Colonic mucosa (tissue), 4 donors: ENCODE measurements at regions not wholly inside any gene's neighbourhood (a gene's known extent, or its start where the extent isn't known, plus 50 kb on each side); places are given as distances from the start of the nearest gene placed in this dataset.

Experiments used
- DNase-seq: peaks from one replicate; pipeline ENCODE4 v3.0.0-alpha.2; 2020
- H3K27ac ChIP-seq: fragments of 200-600 bp; one replicate; pipeline ENCODE4 v1.8.0; 2021
- H3K27me3 ChIP-seq: fragments of 200-600 bp; one replicate; pipeline ENCODE4 v1.8.0; 2021
- H3K36me3 ChIP-seq: fragments of 200-600 bp; one replicate; pipeline ENCODE4 v1.8.0; 2021
- H3K4me1 ChIP-seq: fragments of 200-600 bp; one replicate; pipeline ENCODE4 v1.8.0; 2021; ENCODE audit warnings: mild to moderate bottlenecking
- H3K4me3 ChIP-seq: fragments of 200-600 bp; one replicate; pipeline ENCODE4 v1.8.0; 2021
- H3K9ac ChIP-seq, 2 donors: one replicate each; pipeline ENCODE4 v1.7.0; 2013; ENCODE audit warnings: control low read depth in 2 of 2, low read depth in 2 of 2, low read length in 2 of 2
- H3K9me3 ChIP-seq: fragments of 200-600 bp; one replicate; pipeline ENCODE4 v1.8.0; 2021
- CTCF ChIP-seq: fragments of 200-600 bp; IDR thresholded peaks from one replicate; pipeline ENCODE4 v1.8.0; 2022; ENCODE audit warnings: antibody characterized with exemption, mild to moderate bottlenecking
- intact Hi-C: fragments of 100-400 bp; cut with DNase I; formaldehyde crosslinking; loops from one replicate; pipeline ENCODE4 v1.14.1; 2022
- donor health status: healthy.
- donor health status: DM: no; HTN: no; CAD: no.
- donor health status: DM: no; HTN: no; CAD: no.

GRCh38 chr1:218573925-218574324, 228.8 kb downstream of the TGFB2 start:
- Histone ChIP-seq H3K9ac (no peak overlapping the region), H3K27ac (no peak overlapping the region), H3K4me1 (no peaks in the 10 kb centered on the region), H3K9me3 (no peaks in the 10 kb centered on the region), H3K36me3 (no peaks in the 10 kb centered on the region), H3K27me3 (no peaks in the 10 kb centered on the region), H3K4me3 (no peak overlapping the region)
- TF ChIP-seq CTCF: no peak
- intact Hi-C loops: no loop called here
- no peak for DNase-seq

DNA sequence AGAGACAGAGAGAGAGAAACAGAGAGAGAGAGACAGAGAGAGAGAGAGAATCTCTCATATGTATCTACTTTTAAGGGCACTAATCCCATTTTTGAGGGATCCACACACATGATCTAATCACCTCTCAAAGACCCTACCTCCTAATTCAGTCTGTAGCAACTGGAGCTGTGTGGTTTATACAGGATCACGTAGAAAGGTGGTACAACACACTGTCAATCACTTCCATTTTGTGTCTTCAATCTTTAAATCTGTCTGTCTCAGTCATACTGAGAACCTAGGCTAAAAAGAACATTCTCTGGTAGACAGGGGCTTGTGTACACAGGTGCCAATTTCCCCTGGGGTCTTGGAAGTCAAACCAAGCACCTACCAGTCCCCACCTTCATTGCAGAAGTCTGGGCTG, 229.9 kb downstream of the TGFB2 start:
- Histone ChIP-seq H3K27ac (no peak overlapping the region), H3K9me3 (no peaks in the 10 kb centered on the region), H3K36me3 (no peaks in the 10 kb centered on the region), H3K9ac (no peak overlapping the region), H3K4me3 (no peak overlapping the region), H3K27me3 (no peaks in the 10 kb centered on the region), H3K4me1 (no peaks in the 10 kb centered on the region)
- TF ChIP-seq CTCF: no peak
- DNase-seq: no peak
- intact Hi-C loops: no loop called here

- intact Hi-C loops: no loop called here
- H3K9ac ChIP-seq: no peak overlapping the region
- DNase-seq: no peak
Observed at GRCh38 chr1:218575856-218576255, 230.7 kb downstream of the TGFB2 start.

GRCh38 chr1:218582646-218583045, 237.5 kb downstream of the TGFB2 start:
- intact Hi-C loops: no loop called here
- no peak for TF ChIP-seq CTCF
- no peaks in the 10 kb centered on the region for H3K9me3 ChIP-seq
- H3K4me3 ChIP-seq: no peak overlapping the region
- DNase-seq: no peak
- H3K9ac ChIP-seq: no peak overlapping the region
- no peaks in the 10 kb centered on the region for H3K27me3 ChIP-seq
- no peaks in the 10 kb centered on the region for H3K36me3 ChIP-seq
- no peak overlapping the region for H3K27ac ChIP-seq
- no peaks in the 10 kb centered on the region for H3K4me1 ChIP-seq

More at GRCh38 chr1:218575856-218576255, 230.7 kb downstream of the TGFB2 start:
- Histone ChIP-seq H3K4me1 (no peaks in the 10 kb centered on the region), H3K27ac (no peak overlapping the region), H3K4me3 (no peak overlapping the region), H3K9me3 (no peaks in the 10 kb centered on the region), H3K36me3 (no peaks in the 10 kb centered on the region), H3K27me3 (no peaks in the 10 kb centered on the region)
- TF ChIP-seq CTCF: no peak

DNA sequence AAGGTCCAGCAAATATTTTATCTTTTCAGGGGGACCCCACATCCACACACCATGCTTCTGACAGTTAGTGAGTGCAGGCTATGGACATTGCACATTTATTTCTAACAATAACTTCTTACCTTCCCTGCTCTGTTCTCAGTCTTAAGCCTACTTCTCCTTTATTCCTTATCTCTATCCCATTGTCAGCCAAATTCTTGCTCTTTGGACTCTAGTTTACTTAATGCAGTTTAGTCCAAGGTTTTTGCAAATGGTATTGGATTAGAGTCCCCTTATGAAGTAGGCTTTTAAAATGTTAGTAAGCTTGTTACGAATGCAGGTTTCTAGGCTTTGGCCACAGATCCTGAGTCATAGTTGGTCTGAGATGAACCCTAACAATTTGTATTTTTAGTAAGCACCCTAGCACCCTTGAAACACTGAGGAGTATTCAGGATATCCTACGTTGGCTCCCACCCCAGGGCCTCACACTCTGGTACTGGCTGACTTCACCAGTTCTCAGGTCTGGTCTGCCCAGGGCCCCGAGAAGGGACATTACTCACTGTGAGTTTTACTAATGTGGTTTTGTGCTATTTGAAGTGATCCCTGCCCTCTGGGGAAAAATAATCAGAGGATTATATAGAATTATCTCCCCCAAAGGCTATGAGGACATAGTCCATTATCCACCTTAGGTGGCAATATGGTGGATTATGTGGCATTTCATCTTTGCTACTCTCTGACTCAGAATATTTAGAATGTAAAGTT, 239.5 kb downstream of the TGFB2 start:
- Histone ChIP-seq H3K4me1 (no peaks in the 10 kb centered on the region), H3K36me3 (no peaks in the 10 kb centered on the region), H3K4me3 (no peak overlapping the region), H3K27me3 (no peaks in the 10 kb centered on the region), H3K9me3 (no peaks in the 10 kb centered on the region), H3K27ac (no peak overlapping the region), H3K9ac (no peak overlapping the region)
- TF ChIP-seq CTCF: no peak
- intact Hi-C loops: no loop called here
- DNase-seq: no peak
